Nucleus accumbens (tissue), 56 donors: ENCODE measurements at regions not wholly inside any gene's neighbourhood (a gene's known extent, or its start where the extent isn't known, plus 50 kb on each side); places are given as distances from the start of the nearest gene placed in this dataset.

Source experiments
- DNase-seq, 56 donors: peaks; one replicate each; lab custom pipeline; 2025; lab: John Stamatoyannopoulos, UW

DNA sequence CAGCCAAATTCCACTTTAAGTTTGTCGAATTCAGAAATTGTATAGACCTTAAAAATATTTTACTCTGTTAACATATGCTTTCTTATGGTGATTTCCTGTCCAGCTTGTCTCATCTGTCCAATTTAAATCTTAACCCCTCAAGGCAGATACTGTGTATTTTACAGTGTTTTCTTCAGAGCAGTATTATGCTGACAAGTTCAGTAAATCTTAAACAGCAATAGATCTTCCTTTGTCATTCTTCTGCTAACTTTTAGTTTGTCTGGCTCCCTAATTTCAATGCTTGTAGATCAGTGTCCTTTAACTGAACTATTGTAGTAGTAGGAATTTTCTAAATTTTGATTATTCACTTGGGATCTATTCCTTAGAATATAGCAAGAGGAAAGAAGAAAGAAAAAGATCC is 52.8 kb upstream of the MEIS1 start:
- DNase-seq = no peak

DNA sequence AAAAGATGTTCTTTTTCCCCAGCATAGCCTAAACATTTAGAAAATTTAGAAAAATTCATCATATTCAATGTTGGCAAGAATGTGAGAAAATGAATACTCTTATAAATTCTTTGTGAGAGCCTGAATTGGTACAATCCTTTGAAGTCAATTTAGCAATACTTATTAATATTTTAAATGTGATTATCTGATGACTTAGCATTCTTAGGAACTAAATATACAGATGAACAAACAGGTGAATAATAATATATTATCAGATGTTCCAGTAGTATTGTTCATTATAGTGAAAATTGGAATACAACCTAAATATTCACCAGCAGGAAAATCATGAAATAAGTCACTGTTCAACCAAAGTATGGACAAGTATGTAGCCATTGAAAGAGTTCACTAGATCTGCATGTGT is 55.5 kb upstream of the MEIS1 start:
- DNase-seq = no peak

GRCh38 chr2:66377832-66378231 is 57.1 kb upstream of the MEIS1 start:
- no peak for DNase-seq

DNA sequence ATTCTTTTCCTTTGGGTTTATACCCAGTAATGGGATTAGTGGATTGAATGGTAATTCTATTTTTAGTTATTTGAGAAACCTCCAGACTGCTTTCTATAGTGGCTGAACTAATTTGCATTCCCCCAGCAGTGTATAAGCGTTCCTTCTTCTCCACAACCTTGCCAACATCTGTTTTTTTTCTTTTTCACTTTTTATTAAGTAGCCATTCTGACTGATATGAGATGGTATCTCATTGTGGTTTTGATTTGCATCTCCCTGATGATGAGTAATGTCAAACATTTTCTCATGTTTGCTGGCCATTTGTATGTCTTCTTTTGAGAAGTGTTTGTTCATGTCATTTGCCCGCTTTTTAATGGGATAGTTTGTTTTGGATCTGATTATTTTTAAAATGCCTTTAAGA is 64.1 kb upstream of the MEIS1 start:
- no peak for DNase-seq

- DNase-seq = no peak
These were observed 68.3 kb upstream of the MEIS1 start for GRCh38 chr2:66366619-66367018.

DNA sequence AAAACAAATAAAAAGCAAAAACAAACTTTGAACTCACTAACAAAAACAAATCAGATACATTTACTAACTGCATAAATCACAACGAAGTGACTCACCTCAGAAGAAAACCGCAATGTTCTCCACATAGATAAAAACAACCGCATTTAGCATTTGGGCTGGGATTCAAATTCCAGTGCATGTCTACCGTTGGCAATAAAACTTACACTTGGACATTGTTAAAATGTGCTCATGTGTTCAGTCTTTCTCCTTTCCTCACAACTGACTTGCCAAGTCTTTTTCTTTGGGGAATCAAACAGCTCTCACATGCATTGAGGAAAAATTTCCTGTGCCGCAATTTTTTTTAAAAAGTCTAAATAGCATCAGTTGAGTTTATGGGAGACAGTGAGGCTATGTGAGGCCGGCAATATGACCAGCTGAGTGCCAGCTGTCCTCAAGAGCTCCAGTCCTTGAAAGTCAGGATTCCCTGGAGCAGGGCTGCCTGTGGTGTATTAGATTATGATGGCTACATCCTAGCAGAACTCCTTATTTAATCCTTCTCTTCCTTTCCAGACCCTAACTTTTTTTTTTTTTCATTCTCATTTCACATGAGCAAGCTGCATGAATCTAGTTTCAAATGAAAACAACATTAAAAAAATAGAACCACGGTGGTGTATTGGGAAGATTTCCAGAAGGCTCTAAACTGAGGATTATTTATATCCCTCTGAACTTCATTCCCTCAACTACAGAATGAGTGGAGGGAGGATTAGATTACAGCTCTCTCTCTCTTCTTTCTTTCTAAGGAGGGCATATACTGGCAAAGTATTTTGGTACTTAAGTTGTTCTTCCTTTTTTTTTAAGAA is 70.2 kb upstream of the MEIS1 start:
- no peak for DNase-seq

DNA sequence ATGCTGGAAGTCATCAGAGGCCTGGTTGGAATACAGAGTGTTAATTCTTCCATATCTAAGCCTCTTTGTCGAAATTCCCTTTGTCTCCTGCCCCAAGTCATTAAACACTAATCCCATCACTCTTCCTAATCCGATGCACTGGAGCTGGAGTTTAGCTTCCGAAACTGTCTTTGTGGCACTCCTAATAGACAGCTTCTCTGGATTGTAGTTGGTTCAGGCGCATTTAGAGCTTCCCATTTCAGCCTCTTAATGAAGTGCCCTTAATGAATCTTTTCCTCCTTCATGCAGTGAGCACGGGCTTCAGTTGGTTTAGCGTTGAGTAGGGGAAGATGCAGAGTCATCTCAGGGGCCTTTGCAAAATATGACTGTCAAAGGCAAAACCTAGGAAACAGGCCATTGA is 72.2 kb upstream of the MEIS1 start:
- no peak for DNase-seq

DNA sequence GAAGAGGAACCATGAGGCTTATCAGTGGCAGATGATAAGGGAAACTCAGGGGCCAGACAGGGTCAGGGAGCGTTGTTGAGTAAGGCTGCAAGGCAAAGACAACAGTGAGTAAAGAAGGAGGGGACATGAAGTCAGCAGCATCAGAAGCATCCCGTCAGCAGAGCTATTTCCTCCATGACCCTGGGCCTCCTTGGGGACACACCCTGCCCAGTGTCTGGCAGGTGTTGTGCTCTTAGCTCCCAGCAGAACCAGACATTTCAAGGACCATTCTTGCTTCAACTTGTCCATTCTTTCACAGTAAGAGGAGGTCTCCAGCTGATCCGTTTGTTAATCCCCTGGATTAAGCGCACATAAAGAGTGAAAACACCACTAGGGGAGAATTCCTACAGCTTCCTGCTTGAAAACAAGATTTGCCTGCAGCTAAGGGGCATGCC is 88.7 kb upstream of the MEIS1 start:
- DNase-seq = no peak

DNA sequence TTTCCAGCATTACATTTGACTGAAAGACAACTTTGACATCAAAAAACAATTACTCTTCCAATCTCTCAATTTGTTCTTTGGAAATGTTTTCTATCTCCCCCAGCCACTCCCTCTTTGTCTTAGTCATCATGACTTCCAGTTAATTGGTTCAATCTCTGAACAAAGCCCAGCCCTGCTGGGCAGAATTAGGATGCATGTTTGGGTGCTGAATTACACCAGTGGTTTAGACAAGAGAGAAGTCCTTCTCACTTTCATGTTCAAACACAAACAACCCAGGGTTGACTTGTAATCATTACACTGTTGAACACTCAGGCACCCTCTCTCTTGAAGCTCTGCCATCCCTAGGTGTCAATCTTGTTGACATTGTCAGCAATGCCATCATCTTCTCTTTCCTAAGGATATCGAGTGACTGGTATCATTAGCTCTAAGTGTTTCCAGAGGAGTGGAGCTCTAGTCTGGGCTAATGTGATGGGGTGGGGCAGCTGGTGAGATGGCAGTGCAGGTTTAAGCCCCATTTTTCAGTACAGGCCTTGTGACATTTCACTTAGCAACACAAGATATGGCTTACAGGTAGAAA is 90.8 kb upstream of the MEIS1 start:
- DNase-seq = no peak

GRCh38 chr2:66343259-66343658 is 91.7 kb upstream of the MEIS1 start:
- DNase-seq = no peak

- DNase-seq = no peak
These were observed 94.4 kb upstream of the MEIS1 start for GRCh38 chr2:66340521-66340920.

DNA sequence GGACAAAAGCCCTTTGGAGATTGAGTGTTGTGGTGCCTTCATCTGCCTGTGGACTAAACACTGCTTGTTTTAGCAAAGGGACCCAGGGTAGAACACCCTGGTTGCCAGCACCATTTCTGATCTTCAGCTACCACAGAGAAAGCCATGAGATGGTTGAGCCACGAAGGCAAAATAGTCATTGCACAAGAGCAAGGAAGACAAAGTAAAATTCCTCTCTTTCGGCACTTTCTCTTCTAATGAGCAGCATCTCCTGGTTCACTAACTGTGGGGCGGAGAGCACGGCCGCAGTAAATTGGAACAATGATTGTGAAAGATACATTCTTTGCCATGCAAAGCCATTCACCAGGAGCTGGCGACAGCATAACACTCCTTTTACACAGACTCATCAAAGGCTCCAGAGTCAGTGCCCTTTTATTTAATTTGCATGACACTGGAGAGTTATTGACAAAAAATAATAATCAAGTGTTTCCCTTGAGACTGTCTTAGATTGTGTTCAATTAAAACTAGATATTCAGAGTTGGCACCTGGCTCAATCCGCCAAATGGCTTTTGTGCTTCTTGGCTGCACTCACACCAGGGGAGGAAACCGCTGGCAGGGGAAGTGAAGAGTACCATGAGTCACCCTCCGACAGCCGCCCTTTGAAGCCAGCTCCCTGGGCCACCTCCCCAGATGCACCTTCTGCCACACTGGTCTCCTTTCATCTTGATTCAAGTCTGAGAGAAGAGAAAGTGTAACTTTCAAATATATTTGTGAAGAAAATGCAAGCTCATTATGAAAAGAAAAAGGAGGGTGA is 100.5 kb upstream of the MEIS1 start:
- DNase-seq = peak in 1 of 56 donors; percentile 7

DNA sequence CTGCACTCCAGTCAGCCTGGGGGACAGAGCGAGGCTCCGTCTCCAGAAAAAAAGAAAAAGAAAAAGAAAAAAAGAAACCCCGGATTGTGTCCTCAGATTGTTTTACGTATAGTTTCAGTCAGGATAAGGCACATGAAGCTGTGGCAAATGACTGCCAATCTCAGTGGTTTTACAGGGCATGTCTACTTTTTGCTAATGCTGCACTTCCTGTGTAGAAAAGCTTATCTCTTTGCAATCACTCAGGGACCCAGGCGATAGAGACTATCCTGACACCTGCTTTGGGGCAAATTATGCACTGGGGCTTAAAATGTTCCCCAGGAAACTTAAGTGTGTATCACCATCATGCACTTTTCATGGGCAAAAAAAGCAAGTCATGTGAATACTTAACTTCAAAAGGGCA is 103.7 kb upstream of the MEIS1 start:
- no peak for DNase-seq

DNA sequence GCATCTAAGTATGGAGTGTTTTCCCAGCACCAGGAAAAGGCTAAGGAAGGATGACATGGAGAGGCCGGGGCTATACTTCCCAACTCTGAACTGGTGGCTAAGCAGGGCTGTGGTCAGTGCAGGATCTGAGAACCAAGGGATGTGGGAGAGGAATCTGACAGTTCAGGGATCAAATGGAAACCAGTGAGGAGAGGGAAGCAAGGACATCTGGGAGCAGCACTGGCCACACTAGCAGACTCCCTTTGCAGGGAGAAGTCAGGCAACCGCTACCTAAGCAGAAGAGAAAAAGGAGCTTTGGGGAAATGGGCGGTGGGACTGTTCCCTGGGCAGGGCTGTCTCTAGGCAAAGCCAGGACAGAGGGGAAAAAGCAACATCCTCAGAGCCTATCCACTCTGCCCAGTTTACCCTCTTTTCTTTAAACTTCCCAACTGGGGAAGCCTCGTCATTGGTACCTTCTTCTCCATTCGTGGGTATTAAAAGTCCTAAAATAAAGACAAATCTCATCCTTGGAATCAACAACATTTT is 105.8 kb upstream of the MEIS1 start:
- DNase-seq = no peak

- no peak for DNase-seq
These were observed 107.7 kb upstream of the MEIS1 start for GRCh38 chr2:66327066-66327740.

- DNase-seq = no peak
These were observed 109.9 kb upstream of the MEIS1 start for GRCh38 chr2:66324909-66325528.

- no peak for DNase-seq
These were observed 110.6 kb upstream of the MEIS1 start for GRCh38 chr2:66324356-66324755.

DNA sequence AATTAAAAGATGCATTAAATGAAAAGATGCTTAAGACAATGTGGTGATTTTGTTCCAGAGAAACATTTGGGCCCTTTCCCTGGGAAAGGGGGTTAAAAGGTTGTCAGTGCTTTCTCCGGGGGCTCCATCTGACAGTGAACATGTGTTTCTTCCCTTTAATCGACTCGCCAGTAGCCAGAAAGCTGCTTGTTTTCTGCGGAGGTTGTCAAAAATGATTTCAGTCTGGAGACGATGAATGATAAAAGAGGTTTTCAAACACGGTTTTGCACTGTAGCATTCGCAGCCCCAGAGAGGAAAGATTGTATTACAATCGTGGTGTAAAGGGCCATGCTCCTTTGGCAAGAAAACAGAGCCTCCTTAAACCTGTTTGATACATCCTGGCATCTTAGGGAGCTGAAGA is 111.5 kb upstream of the MEIS1 start:
- DNase-seq = no peak

DNA sequence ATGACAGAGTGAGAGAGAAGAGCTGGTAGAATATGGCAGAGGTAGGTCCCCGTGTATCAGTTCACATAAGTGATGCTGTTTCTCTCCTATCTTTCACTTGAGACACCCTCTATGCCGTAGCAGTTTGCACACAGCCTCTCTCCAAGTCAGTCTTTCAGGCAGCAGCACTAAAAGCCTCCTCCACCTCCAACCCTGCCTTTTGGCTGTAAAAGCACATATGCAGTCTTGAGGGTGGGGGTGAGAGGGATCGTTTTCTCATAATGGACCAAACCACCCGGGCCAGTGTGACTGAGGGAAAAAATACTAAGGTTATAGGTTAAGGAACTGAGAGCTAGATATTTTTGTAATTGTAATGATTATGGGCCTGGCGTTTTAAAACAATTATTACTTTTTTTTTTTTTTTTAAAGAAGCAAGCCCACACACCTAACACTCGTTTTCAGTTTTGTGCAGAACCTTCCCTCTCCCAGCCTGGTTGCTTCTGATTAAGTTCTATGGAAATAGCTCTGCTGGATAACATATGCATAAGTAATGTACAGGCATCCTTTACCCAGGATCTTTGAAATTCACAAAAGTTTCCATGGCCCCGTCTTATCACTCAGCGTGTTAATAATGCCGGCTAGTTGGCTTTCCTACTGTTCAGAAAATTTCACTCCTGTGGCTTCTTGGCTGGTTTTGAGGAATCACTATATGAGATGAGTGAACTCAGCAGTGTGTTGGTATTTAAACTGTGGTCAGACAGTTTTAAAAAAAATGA is 112.2 kb upstream of the MEIS1 start:
- peak in 3 of 56 donors; percentile 0 to 9 (median 1) for DNase-seq
